ENCODE measurements at regions not wholly inside any gene's neighbourhood (a gene's known extent, or its start where the extent isn't known, plus 50 kb on each side); places are given as distances from the start of the nearest gene placed in this dataset.

- H3K79me1 ChIP-seq (ENCODE audit: low read depth, low read length): no peaks in the 10 kb centered on the region
- H2BK120ac ChIP-seq (replicated peaks; ENCODE audit: low read depth, low read length): no peak overlapping the region
- H3K4me3 ChIP-seq (ENCODE audit: extremely low read depth in 1 of 4, insufficient read depth in 2 of 4, low read depth in 3 of 4, low read length in 4 of 4): no peak overlapping the region
- no peaks in the 10 kb centered on the region for H3K9me3 ChIP-seq (ENCODE audit: insufficient read depth in 2 of 2, low read depth in 1 of 2, low read length in 1 of 2)
- no peaks in the 10 kb centered on the region for H3K36me3 ChIP-seq (ENCODE audit: control insufficient read depth in 2 of 4, insufficient read depth in 4 of 4, low read length in 3 of 4)
- no peak overlapping the region for H4K8ac ChIP-seq (ENCODE audit: extremely low read depth, insufficient read depth, low read length)
- no peak overlapping the region for H2AFZ ChIP-seq (ENCODE audit: low read length)
- H3K18ac ChIP-seq (ENCODE audit: extremely low read depth, low read length): peak overlapping the region; percentile 71
- peak overlapping the region; percentile 65 for H3K4ac ChIP-seq (replicated peaks; ENCODE audit: insufficient read length, low read depth, low read length)
- no peak overlapping the region for H4K5ac ChIP-seq (ENCODE audit: insufficient read length, low read depth, low read length)
- peak overlapping the region; percentile 85 for H4K91ac ChIP-seq (replicated peaks; ENCODE audit: insufficient read length, low read length)
- H3K4me1 ChIP-seq (replicated peaks in 1 of 4; ENCODE audit: control insufficient read depth in 3 of 4, insufficient read depth in 4 of 4, low read length in 3 of 4): peaks cover 2 to 5% (median 3%) of the 10 kb centered on the region in 4 experiments; a peak in 5 of 7 replicates
- ChIA-PET CTCF (ENCODE audit: partially characterized antibody) (interaction anchor here (0.9 to 3.0 kb wide), 10 partner anchors 9 to 381 kb away, joined by 3 to 12 read pairs (median 4); no protein-coding TSS in a partner anchor), POLR2A (ENCODE audit: partially characterized antibody) (no interaction called here)
- TF ChIP-seq GABPA (IDR thresholded peaks at IDR 0.05; ENCODE audit: borderline replicate concordance, insufficient read depth, low read length): no peak
- no peak for TF ChIP-seq CHD1 (IDR thresholded peaks at IDR 0.05; ENCODE audit: low read depth, low read length)
- TF ChIP-seq BCL11A (IDR thresholded peaks at IDR 0.05; ENCODE audit: low read depth in 2 of 2, low read length in 2 of 2): no peak
- TF ChIP-seq CTBP2 (IDR thresholded peaks at IDR 0.05; ENCODE audit: borderline replicate concordance, insufficient read depth, insufficient read length, low read length): no peak
- no peak for TF ChIP-seq SP1 (IDR thresholded peaks at IDR 0.05; ENCODE audit: low read depth, low read length)
- TF ChIP-seq GTF2F1 (IDR thresholded peaks at IDR 0.05; ENCODE audit: borderline replicate concordance, low read depth, low read length): no peak
- H2BK20ac ChIP-seq (ENCODE audit: low read length): no peak overlapping the region; the same call in 1 of the 2 replicates
- no peak overlapping the region for H3K27ac ChIP-seq (ENCODE audit: low read depth, low read length)
- DNase-seq (ENCODE audit: low read depth in 1 of 2, low spot score in 2 of 2): no peak
- no peak overlapping the region for H3K9ac ChIP-seq (replicated peaks in 1 of 4; ENCODE audit: extremely low read depth in 1 of 4, low read depth in 3 of 4, low read length in 3 of 4)
- H3K23ac ChIP-seq (ENCODE audit: insufficient read length): no peak overlapping the region
- no peak overlapping the region for H2AK5ac ChIP-seq (ENCODE audit: low read depth, low read length)
- no peak overlapping the region for H3K4me2 ChIP-seq (ENCODE audit: insufficient read depth in 1 of 2, low read depth in 2 of 2, low read length in 2 of 2)
- no peak overlapping the region for H2BK5ac ChIP-seq (ENCODE audit: low read depth, low read length)
- H2BK15ac ChIP-seq (ENCODE audit: low read length): peak overlapping the region; percentile 74; the same call in 1 of the 2 replicates
- no peaks in the 10 kb centered on the region; a peak in 3 of 7 replicates for H3K27me3 ChIP-seq (replicated peaks in 1 of 4; ENCODE audit: control insufficient read depth in 3 of 4, extremely low read depth in 1 of 4, insufficient read depth in 3 of 4, low read length in 3 of 4)
- no peak for FAIRE-seq
- H3K23me2 ChIP-seq (ENCODE audit: low read depth, low read length): no peaks in the 10 kb centered on the region
- no peak overlapping the region for H3K56ac ChIP-seq (replicated peaks; ENCODE audit: insufficient read length, low read depth, low read length)
- no peaks in the 10 kb centered on the region for H3K79me2 ChIP-seq (ENCODE audit: control insufficient read depth in 1 of 2, insufficient read depth in 2 of 2, low read length in 2 of 2)
- H4K20me1 ChIP-seq (replicated peaks in 1 of 2; ENCODE audit: control insufficient read depth in 1 of 2, insufficient read depth in 2 of 2, low read length in 2 of 2): no peaks in the 10 kb centered on the region
- 97% methylated on average over 5 of the region's 5 CpGs; no CpG with 5 or more reads in 1 of the 2 experiments for WGBS, 2 experiments (ENCODE audit: extremely low coverage in 1 of 2, insufficient coverage in 1 of 2, insufficient read length in 1 of 2, insufficient replicate concordance in 2 of 2, low coverage in 1 of 2, low lambda C conversion rate in 2 of 2, missing lambda C conversion rate in 1 of 2)
- H3K14ac ChIP-seq (ENCODE audit: insufficient read length): no peak overlapping the region
- peak overlapping the region; percentile 30; the same call in 1 of the 2 replicates for H2BK12ac ChIP-seq (ENCODE audit: low read depth, low read length)
Measured at GRCh38 chr1:220342853-220343252, 70.6 kb upstream of the RAB3GAP2 start.

All from H1 (cell line).